Suppressor macrophage (primary cell): ENCODE measurements at regions not wholly inside any gene's neighbourhood (a gene's known extent, or its start where the extent isn't known, plus 50 kb on each side); places are given as distances from the start of the nearest gene placed in this dataset.

Experiments used
- DNase-seq, 4 experiments: peaks; one replicate each; pipeline ENCODE4 v3.0.0-alpha.2; 2020 to 2022

DNA sequence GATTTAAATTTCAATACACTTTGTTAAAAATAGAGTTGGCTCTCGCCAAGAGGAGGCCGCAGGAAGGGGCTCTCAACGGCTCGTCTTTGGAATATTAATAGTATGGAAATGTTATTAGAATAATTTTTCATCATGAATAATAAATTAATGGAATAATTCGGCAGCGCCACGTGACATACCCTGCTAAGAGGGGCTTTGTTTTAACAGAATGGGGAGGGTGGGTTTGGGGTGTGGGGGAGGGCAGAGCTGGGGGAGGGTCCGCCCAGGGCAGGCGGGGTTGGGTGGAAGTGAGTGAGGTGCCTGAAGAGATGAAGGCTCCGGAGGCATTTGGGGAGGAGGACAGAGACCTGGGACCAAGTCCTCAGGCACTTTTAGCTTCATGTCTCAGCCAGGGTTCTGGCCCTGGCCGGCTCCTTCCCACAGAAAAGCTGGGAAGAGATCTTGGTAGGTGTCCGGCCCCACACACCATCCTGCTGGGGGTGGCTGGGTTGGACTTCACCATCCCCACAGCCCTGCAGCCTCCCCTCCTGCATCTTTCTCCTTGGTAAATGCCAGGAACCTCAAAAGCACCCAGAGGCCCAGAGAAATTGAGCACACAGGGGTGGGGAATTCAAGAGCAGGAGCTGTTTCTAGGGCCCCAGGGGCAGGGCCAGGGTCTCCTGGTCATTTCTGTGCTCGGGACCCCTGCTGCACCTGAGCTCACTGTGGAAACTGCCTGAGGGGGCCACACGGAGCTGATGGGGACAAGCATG, 93.6 kb upstream of the BHLHE23 start:
- no peak for DNase-seq

DNA sequence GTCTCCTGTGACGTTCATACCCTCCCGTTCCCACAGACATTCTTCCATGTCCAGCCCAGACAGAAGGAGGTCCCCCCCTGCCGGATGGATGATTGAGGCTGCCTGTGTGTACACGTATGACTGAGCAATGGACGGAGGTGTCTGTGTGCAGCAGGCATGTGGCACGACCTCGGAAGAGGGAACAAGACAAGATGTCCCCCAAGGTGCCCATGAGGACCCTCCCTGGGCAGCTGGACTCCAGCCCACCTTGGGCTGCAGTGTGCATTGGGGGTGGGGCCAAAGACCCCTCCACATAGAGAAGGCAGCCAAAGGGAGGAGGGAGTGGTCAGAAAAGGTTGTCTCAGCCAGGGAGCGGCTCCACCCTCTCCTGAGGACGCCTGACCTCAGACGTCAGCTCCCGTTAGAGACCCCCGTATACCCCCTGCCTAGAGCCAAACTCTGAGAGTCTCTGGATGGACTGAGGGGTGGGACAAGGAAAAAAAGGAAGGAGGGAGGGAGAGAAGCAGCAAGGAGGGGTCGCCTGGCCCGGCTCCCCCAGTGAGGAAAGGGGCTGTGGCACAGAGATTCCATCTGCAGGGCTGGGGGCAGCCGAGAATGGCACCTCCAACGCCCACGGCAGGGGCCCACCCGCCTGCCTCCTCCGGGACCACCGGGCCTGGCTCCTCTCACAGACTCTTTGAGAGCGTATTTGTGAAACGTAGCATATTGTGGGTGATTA, 92.9 kb upstream of the BHLHE23 start:
- DNase-seq, result no peak

DNA sequence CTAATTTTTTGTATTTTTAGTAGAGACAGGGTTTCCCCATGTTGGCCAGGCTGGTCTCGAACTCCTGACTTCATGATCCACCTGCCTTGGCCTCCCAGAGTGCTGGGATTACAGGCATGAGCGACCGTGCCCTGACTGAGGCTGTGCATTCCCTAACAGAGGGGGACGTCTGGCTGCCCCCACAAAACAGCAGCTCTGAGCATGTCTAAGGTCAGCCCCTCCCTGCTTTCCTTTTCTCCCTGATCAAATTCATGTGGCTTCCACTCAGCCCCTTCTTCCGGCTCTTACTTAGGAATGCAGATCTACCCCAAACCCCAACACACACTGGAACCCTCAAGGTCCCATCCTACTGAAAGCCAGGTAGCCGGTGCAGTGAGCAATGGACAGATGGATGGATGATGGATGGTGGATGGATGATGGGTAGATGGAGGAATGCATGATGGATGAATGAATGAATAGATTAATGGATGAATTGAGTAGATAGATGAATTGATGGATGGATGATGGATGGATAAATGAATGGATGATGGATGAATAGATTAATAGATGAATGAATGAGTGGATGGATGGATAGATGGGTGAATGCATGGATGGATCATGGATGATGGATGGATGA, 91.5 kb upstream of the BHLHE23 start:
- no peak for DNase-seq

DNA sequence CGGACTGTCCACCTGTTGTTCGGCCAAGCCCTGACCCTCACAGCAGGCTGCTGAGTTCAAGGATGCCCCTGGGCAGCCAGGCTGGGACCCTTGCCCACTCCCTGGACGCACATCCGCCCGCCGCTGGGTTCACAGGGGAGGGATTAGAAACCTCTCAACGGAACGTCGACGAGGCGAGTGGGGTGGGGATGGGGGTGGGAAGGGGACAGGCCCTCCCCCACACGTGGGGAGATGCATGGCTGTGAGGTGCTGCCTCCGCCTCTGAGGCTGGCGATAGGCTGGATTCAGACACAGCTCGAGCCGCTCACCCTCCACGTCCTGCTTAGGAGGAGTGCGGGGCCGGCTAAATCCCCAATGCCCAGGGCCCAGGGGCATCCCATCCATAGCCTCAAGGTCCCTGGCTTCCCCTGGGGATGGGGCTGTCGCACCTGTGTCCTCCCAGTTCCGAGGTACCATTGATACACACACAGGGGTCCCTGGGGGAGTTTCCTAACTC, 90.6 kb upstream of the BHLHE23 start:
- DNase-seq, result no peak

GRCh38 chr20:63096681-63097335, 90.0 kb upstream of the BHLHE23 start:
- no peak for DNase-seq

GRCh38 chr20:63095718-63096654, 89.2 kb upstream of the BHLHE23 start:
- DNase-seq, result no peak

- DNase-seq, result no peak
Observed at GRCh38 chr20:63094767-63095499, 88.2 kb upstream of the BHLHE23 start.

GRCh38 chr20:63093966-63094766, 87.4 kb upstream of the BHLHE23 start:
- no peak for DNase-seq

DNA sequence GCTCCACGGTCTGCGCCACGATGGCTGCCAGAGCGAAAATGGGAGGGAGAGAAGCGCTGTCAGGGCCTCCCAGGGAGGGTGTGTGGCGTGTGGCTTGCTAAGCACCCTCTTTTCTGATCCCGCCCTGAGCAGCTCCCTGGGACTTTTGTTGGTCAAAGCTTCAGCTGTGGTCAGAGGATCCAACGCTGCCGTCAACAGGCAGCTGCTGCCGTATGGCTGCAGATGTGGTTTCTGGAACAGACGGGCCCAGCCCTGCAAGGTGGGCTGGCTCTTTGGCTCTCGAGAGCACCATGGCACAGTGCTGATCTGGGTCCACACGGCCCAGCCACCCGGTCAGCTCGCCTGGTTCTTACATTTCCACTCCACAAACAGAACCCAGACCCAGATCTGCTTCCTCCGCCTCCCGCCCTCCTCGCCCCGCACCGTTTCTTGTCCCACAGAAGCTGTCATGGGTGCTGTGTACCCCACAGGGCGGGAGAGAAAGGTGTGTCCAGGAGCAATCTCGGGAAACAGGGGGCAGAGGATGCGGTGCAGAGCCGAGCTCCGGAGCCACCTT, 86.0 kb upstream of the BHLHE23 start:
- DNase-seq, result no peak

GRCh38 chr20:63091901-63092659, 85.3 kb upstream of the BHLHE23 start:
- DNase-seq, result no peak

- no peak for DNase-seq
Observed at GRCh38 chr20:63090682-63091571, 84.2 kb upstream of the BHLHE23 start.

DNA sequence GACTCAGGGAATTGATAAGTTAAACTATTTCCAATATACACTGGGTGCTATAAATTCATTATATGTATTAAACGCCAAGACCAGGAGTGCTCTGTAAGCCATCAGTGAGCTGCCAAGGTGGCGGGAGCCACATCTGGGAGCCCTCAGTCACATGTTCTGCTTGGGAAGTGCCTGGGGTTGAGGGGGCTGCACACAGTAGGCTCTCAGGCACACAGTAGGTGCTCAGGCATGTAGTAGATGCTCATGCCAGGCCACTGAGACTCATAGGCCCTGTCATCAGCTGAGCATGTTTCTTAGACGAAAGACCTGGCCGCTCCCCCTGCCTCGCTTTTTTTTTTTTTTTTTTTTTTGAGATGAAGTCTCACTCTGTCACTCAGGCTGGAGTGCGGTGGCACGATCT, 83.3 kb upstream of the BHLHE23 start:
- DNase-seq, result no peak

DNA sequence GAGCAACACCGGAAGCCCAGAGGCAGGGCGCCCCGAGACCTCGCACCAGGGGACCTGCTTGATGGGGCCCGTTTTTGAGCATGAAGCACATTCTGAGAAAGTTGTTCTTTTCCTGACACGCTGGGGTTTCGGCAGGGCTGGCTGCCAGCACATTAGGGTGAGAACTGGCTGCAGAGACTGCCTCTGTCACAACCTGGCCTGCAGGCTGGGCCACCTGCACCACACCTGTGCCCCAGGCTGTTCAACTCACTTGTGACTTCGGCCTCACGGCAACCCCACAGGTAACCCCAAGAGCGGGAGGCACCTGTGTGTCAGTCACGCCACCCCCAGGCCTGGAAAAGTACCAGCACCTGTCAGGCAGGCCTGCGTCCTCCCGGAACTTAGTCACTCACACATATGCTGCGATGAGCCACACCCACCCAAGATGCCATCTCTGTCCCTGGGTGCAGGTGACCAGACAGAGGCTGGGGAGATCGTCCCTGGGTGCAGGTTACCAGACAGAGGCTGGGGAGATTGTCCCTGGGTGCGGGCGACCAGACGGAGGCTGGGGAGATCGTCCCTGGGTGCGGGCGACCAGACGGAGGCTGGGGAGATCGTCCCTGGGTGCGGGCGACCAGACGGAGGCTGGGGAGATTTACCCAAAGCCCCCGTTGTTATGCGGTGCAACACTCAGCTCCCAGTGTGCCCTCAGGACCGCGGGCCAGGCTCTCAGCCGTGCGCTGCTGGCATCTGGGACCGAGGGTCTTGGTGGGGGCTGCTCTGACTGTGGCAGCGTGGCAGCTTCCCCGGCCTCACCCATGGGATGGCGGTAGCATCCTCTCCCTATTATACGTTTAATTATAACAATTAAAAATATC, 82.5 kb upstream of the BHLHE23 start:
- no peak for DNase-seq

- DNase-seq, result no peak
Observed at GRCh38 chr20:63087872-63088680, 81.3 kb upstream of the BHLHE23 start.

GRCh38 chr20:63087236-63087871, 80.6 kb upstream of the BHLHE23 start:
- DNase-seq, result no peak
